HEK293 (cell line): ENCODE measurements at regions not wholly inside any gene's neighbourhood (a gene's known extent, or its start where the extent isn't known, plus 50 kb on each side); places are given as distances from the start of the nearest gene placed in this dataset.

Source experiments
- CTCF ChIA-PET: fragments of 350-600 bp; formaldehyde crosslinking; extraction: SDS; loops from one replicate; lab custom pipeline; 2021; ENCODE audit warnings: antibody characterized with exemption; lab: Yijun Ruan, JAX
- POLR2A ChIA-PET: fragments of 300-600 bp; formaldehyde crosslinking; extraction: SDS; loops from one replicate; lab custom pipeline; 2020; ENCODE audit warnings: antibody characterized with exemption, inconsistent platforms; lab: Yijun Ruan, JAX
- H3K27ac ChIP-seq: fragments of 200-500 bp; sonication (Bioruptor generic); 2 replicates; pipeline ENCODE4 v1.5.1; 2014; ENCODE audit warnings: low read depth, low read length, control low read depth, inconsistent platforms; ENCODE audit errors: extremely low read depth
- H3K36me3 ChIP-seq, 2 experiments: fragments of 200-500 bp in 1 of 2; sonication (Bioruptor generic) in 1 of 2; 1 replicate in 1 of 2; 2 replicates in 1 of 2; pipeline ENCODE4 v1.5.1; 2014 to 2017; ENCODE audit warnings: inconsistent platforms in 2 of 2, low read length in 2 of 2; ENCODE audit not compliant: control insufficient read depth in 2 of 2, insufficient read depth in 1 of 2
- H3K4me1 ChIP-seq: fragments of 200-500 bp; sonication (Bioruptor generic); 2 replicates; pipeline ENCODE4 v1.5.1; 2014; ENCODE audit warnings: mild to moderate bottlenecking, low read length, inconsistent platforms; ENCODE audit not compliant: control insufficient read depth, insufficient read depth
- H3K4me3 ChIP-seq: 2 replicates; pipeline ENCODE4 v1.5.1; 2011; ENCODE audit warnings: low read depth, mild to moderate bottlenecking, control low read depth, low read length, moderate library complexity
- H3K9me3 ChIP-seq: fragments of 200-500 bp; sonication (Bioruptor generic); 2 replicates; pipeline ENCODE4 v1.5.1; 2014; ENCODE audit warnings: low read depth, low read length, inconsistent platforms; ENCODE audit not compliant: control insufficient read depth, insufficient read depth
- MEIS1 ChIP-seq: sonication (generic); formaldehyde crosslinking; IDR thresholded peaks from 2 replicates; pipeline ENCODE4 v1.8.1; 2022; ENCODE audit warnings: missing genetic modification reagents, mild to moderate bottlenecking, borderline replicate concordance
- OVOL3 ChIP-seq: fragments of 450-650 bp; formaldehyde crosslinking; IDR thresholded peaks from 2 replicates; pipeline ENCODE4 v1.5.1; 2016; ENCODE audit warnings: missing biosample characterization, missing genetic modification characterization
- WT1 ChIP-seq: fragments of 450-650 bp; formaldehyde crosslinking; IDR thresholded peaks from 2 replicates; pipeline ENCODE4 v1.5.1; 2016; ENCODE audit warnings: missing biosample characterization, missing genetic modification characterization
- YY2 ChIP-seq: fragments of 450-650 bp; formaldehyde crosslinking; IDR thresholded peaks from 2 replicates; pipeline ENCODE4 v1.5.1; 2016; ENCODE audit warnings: missing biosample characterization, missing genetic modification characterization
- ZBTB17 ChIP-seq: fragments of 450-650 bp; formaldehyde crosslinking; IDR thresholded peaks from 2 replicates; pipeline ENCODE4 v1.5.1; 2016; ENCODE audit warnings: missing biosample characterization, missing genetic modification characterization
- ZBTB21 ChIP-seq: fragments of 450-650 bp; formaldehyde crosslinking; IDR thresholded peaks from 2 replicates; pipeline ENCODE4 v1.5.1; 2017; ENCODE audit warnings: missing biosample characterization, missing genetic modification characterization
- ZFP37 ChIP-seq: fragments of 450-650 bp; formaldehyde crosslinking; IDR thresholded peaks from 2 replicates; pipeline ENCODE4 v1.5.1; 2016; ENCODE audit warnings: missing biosample characterization, missing genetic modification characterization
- ZNF112 ChIP-seq: fragments of 450-650 bp; formaldehyde crosslinking; IDR thresholded peaks from 2 replicates; pipeline ENCODE4 v1.5.0; 2017; ENCODE audit warnings: missing biosample characterization, missing genetic modification characterization
- ZNF121 ChIP-seq: fragments of 450-650 bp; formaldehyde crosslinking; IDR thresholded peaks from 2 replicates; pipeline ENCODE4 v1.5.1; 2016; ENCODE audit warnings: missing biosample characterization, missing genetic modification characterization
- ZNF138 ChIP-seq: fragments of 450-650 bp; formaldehyde crosslinking; IDR thresholded peaks from 2 replicates; pipeline ENCODE4 v1.5.1; 2016; ENCODE audit warnings: missing biosample characterization, missing genetic modification characterization, borderline replicate concordance
- ZNF174 ChIP-seq: fragments of 450-650 bp; formaldehyde crosslinking; IDR thresholded peaks from 2 replicates; pipeline ENCODE4 v1.5.0; 2017; ENCODE audit warnings: missing biosample characterization, mild to moderate bottlenecking, missing genetic modification characterization
- ZNF19 ChIP-seq: fragments of 450-650 bp; formaldehyde crosslinking; IDR thresholded peaks from 2 replicates; pipeline ENCODE4; 2016; ENCODE audit warnings: missing biosample characterization, missing genetic modification characterization, low read depth
- ZNF2 ChIP-seq: fragments of 450-650 bp; formaldehyde crosslinking; IDR thresholded peaks from 2 replicates; pipeline ENCODE4 v1.5.1; 2016; ENCODE audit warnings: missing biosample characterization, missing genetic modification characterization
- ZNF24 ChIP-seq: fragments of 450-650 bp; formaldehyde crosslinking; IDR thresholded peaks from 2 replicates; pipeline ENCODE4 v1.5.1; 2016; ENCODE audit warnings: missing biosample characterization, missing genetic modification characterization
- ZNF311 ChIP-seq: fragments of 450-650 bp; formaldehyde crosslinking; IDR thresholded peaks from 2 replicates; pipeline ENCODE4 v1.5.1; 2017; ENCODE audit warnings: missing biosample characterization, missing genetic modification characterization, borderline replicate concordance
- ZNF426 ChIP-seq: fragments of 450-650 bp; formaldehyde crosslinking; IDR thresholded peaks from 2 replicates; pipeline ENCODE4 v1.5.1; 2017; ENCODE audit warnings: missing biosample characterization, missing genetic modification characterization, mild to moderate bottlenecking, inconsistent platforms, moderate library complexity
- ZNF501 ChIP-seq: fragments of 450-650 bp; formaldehyde crosslinking; IDR thresholded peaks from 2 replicates; pipeline ENCODE4 v1.5.1; 2016; ENCODE audit warnings: missing biosample characterization, missing genetic modification characterization
- ZNF529 ChIP-seq: fragments of 450-650 bp; formaldehyde crosslinking; IDR thresholded peaks from 2 replicates; pipeline ENCODE4 v1.5.1; 2017; ENCODE audit warnings: missing genetic modification characterization, missing biosample characterization; ENCODE audit not compliant: insufficient replicate concordance
- ZNF530 ChIP-seq: fragments of 450-650 bp; formaldehyde crosslinking; IDR thresholded peaks from 2 replicates; pipeline ENCODE4 v1.5.1; 2016; ENCODE audit warnings: low read depth, missing biosample characterization, missing genetic modification characterization
- ZNF654 ChIP-seq: fragments of 450-650 bp; formaldehyde crosslinking; IDR thresholded peaks from 2 replicates; pipeline ENCODE4 v1.5.1; 2016; ENCODE audit warnings: low read depth, missing biosample characterization, missing genetic modification characterization
- ZNF660 ChIP-seq: fragments of 450-650 bp; IDR thresholded peaks from 2 replicates; pipeline ENCODE4 v1.5.1; 2018; ENCODE audit warnings: missing biosample characterization, mild to moderate bottlenecking, missing genetic modification characterization
- ZNF701 ChIP-seq: fragments of 450-650 bp; formaldehyde crosslinking; IDR thresholded peaks from 2 replicates; pipeline ENCODE4 v1.5.1; 2016; ENCODE audit warnings: missing biosample characterization, missing genetic modification characterization
- ZSCAN16 ChIP-seq: fragments of 450-650 bp; formaldehyde crosslinking; IDR thresholded peaks from 2 replicates; pipeline ENCODE4 v1.5.1; 2016; ENCODE audit warnings: missing biosample characterization, missing genetic modification characterization
- ZSCAN23 ChIP-seq: fragments of 450-650 bp; formaldehyde crosslinking; IDR thresholded peaks from 2 replicates; pipeline ENCODE4 v1.5.1; 2016; ENCODE audit warnings: missing biosample characterization, missing genetic modification characterization
- ZSCAN30 ChIP-seq: fragments of 450-650 bp; IDR thresholded peaks from 2 replicates; pipeline ENCODE4 v1.5.1; 2018; ENCODE audit warnings: missing biosample characterization, mild to moderate bottlenecking, missing genetic modification characterization, moderate library complexity
- TF ChIP-seq, protein P1 (sequence below): fragments of 450-650 bp; formaldehyde crosslinking; IDR thresholded peaks from 2 replicates; pipeline ENCODE4 v1.5.1; 2016; ENCODE audit warnings: missing biosample characterization, missing genetic modification characterization
- TF ChIP-seq, protein P2 (sequence below): fragments of 450-650 bp; formaldehyde crosslinking; IDR thresholded peaks from 2 replicates; pipeline ENCODE4 v1.5.1; 2017; ENCODE audit warnings: missing biosample characterization, missing genetic modification characterization
- TF ChIP-seq, protein P3 (sequence below): fragments of 450-650 bp; formaldehyde crosslinking; IDR thresholded peaks from 2 replicates; pipeline ENCODE4 v1.5.1; 2016; ENCODE audit warnings: missing biosample characterization, missing genetic modification characterization
- TF ChIP-seq, protein P4 (sequence below): fragments of 450-650 bp; formaldehyde crosslinking; IDR thresholded peaks from 2 replicates; pipeline ENCODE4 v1.5.1; 2016; ENCODE audit warnings: missing biosample characterization, missing genetic modification characterization
- TF ChIP-seq, protein P5 (sequence below): fragments of 450-650 bp; formaldehyde crosslinking; IDR thresholded peaks from 2 replicates; pipeline ENCODE4 v1.5.1; 2016; ENCODE audit warnings: missing biosample characterization, missing genetic modification characterization

DNA sequence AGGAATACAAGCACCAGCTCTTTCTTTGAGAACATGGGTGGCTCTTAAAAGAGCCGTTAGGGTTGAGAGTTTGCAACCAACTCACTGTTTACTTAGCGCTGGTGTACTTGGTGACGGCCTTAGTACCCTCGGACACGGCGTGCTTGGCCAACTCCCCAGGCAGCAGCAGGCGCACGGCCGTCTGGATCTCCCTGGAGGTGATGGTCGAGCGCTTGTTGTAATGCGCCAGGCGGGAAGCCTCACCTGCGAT lies 115.3 kb upstream of the PRSS16 start (continued):
- TF ChIP-seq ZNF2 (tag by site-specific recombination) (peak; percentile 74; the same call in 1 of the 2 replicates), ZFP37 (tag by site-specific recombination) (peak; percentile 19; the same call in 1 of the 2 replicates), ZBTB17 (tag by site-specific recombination) (peak; percentile 92), ZNF24 (0 out of 2 replicates have a peak, but pooled peaks have one; percentile 12)
- TF ChIP-seq, all 188 proteins: peak for 13; not testable (repeated sequence) for 175

DNA sequence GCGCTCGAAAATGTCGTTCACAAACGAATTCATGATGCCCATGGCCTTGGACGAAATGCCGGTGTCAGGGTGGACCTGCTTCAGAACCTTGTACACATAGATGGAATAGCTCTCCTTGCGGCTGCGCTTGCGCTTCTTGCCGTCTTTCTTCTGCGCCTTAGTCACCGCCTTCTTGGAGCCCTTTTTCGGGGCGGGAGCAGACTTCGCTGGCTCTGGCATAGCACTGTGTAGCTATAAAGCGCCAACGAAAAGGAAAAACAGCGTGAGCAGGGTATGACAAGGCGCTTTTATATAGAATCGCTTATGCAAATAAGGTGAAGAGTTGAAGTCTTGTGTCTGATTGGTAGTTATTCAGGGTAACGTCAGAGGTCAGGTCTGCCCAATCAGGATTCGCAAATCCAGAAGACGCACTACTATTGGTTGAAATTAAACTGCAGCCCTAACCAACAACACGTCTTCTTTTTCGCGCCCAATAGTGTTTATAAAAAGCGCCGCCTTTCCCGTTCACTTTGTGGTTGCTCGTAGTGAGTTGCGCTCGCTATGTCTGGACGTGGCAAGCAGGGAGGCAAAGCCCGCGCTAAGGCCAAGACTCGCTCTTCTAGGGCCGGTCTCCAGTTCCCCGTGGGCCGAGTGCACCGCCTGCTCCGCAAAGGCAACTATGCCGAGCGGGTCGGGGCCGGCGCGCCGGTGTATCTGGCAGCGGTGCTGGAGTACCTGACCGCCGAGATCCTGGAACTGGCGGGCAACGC lies 114.8 kb upstream of the PRSS16 start:
- H3K36me3 ChIP-seq: no peaks in the 10 kb centered on the region
- H3K27ac ChIP-seq: peak overlapping the region; percentile 95
- CTCF ChIA-PET: interaction anchor here (0.6 to 2.1 kb wide), 4 partner anchors 12 to 429 kb away, joined by 3 to 9 read pairs (median 4); a partner anchor contains a TSS
- peaks cover 10% of the 10 kb centered on the region for H3K4me1 ChIP-seq
- POLR2A ChIA-PET: interaction anchor here (0.5 to 6.4 kb wide), 29 partner anchors 12 to 1106 kb away, joined by 3 to 338 read pairs (median 5); a partner anchor contains a TSS
- H3K4me3 ChIP-seq: peak overlapping the region; percentile 71
- H3K9me3 ChIP-seq: no peaks in the 10 kb centered on the region
- TF ChIP-seq ZNF426 (tag by site-specific recombination) (no peak), OVOL3 (tag by site-specific recombination) (no peak), ZSCAN30 (tag by site-specific recombination) (peak; percentile 69), ZSCAN23 (tag by site-specific recombination) (no peak), ZNF19 (tag by site-specific recombination) (no peak), ZNF138 (tag by site-specific recombination) (no peak), ZNF311 (tag by site-specific recombination) (no peak), ZNF529 (tag by site-specific recombination) (no peak), ZNF701 (tag by site-specific recombination) (no peak), MEIS1 (CRISPR knock-in tag) (no peak), ZNF501 (peak; percentile 2), YY2 (tag by site-specific recombination) (no peak), ZNF530 (tag by site-specific recombination) (no peak), ZNF112 (tag by site-specific recombination) (no peak), ZNF660 (peak; percentile 79), ZNF654 (tag by site-specific recombination) (no peak), ZBTB21 (tag by site-specific recombination) (peak; percentile 47), ZSCAN16 (no peak), ZNF174 (no peak), WT1 (tag by site-specific recombination) (no peak), ZNF121 (peak; percentile 49)
- TF ChIP-seq, protein P1, sequence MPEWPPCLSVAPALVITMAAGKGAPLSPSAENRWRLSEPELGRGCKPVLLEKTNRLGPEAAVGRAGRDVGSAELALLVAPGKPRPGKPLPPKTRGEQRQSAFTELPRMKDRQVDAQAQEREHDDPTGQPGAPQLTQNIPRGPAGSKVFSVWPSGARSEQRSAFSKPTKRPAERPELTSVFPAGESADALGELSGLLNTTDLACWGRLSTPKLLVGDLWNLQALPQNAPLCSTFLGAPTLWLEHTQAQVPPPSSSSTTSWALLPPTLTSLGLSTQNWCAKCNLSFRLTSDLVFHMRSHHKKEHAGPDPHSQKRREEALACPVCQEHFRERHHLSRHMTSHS (tag by site-specific recombination): no peak
- TF ChIP-seq, protein P2, sequence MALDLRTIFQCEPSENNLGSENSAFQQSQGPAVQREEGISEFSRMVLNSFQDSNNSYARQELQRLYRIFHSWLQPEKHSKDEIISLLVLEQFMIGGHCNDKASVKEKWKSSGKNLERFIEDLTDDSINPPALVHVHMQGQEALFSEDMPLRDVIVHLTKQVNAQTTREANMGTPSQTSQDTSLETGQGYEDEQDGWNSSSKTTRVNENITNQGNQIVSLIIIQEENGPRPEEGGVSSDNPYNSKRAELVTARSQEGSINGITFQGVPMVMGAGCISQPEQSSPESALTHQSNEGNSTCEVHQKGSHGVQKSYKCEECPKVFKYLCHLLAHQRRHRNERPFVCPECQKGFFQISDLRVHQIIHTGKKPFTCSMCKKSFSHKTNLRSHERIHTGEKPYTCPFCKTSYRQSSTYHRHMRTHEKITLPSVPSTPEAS (tag by site-specific recombination): 0 out of 2 replicates have a peak, but pooled peaks have one; percentile 12
- TF ChIP-seq, protein P3, sequence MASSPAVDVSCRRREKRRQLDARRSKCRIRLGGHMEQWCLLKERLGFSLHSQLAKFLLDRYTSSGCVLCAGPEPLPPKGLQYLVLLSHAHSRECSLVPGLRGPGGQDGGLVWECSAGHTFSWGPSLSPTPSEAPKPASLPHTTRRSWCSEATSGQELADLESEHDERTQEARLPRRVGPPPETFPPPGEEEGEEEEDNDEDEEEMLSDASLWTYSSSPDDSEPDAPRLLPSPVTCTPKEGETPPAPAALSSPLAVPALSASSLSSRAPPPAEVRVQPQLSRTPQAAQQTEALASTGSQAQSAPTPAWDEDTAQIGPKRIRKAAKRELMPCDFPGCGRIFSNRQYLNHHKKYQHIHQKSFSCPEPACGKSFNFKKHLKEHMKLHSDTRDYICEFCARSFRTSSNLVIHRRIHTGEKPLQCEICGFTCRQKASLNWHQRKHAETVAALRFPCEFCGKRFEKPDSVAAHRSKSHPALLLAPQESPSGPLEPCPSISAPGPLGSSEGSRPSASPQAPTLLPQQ (tag by site-specific recombination): 0 out of 2 replicates have a peak, but pooled peaks have one; percentile 50
- TF ChIP-seq, protein P4, sequence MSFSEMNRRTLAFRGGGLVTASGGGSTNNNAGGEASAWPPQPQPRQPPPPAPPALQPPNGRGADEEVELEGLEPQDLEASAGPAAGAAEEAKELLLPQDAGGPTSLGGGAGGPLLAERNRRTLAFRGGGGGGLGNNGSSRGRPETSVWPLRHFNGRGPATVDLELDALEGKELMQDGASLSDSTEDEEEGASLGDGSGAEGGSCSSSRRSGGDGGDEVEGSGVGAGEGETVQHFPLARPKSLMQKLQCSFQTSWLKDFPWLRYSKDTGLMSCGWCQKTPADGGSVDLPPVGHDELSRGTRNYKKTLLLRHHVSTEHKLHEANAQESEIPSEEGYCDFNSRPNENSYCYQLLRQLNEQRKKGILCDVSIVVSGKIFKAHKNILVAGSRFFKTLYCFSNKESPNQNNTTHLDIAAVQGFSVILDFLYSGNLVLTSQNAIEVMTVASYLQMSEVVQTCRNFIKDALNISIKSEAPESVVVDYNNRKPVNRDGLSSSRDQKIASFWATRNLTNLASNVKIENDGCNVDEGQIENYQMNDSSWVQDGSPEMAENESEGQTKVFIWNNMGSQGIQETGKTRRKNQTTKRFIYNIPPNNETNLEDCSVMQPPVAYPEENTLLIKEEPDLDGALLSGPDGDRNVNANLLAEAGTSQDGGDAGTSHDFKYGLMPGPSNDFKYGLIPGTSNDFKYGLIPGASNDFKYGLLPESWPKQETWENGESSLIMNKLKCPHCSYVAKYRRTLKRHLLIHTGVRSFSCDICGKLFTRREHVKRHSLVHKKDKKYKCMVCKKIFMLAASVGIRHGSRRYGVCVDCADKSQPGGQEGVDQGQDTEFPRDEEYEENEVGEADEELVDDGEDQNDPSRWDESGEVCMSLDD (tag by site-specific recombination): no peak
- TF ChIP-seq, protein P5, sequence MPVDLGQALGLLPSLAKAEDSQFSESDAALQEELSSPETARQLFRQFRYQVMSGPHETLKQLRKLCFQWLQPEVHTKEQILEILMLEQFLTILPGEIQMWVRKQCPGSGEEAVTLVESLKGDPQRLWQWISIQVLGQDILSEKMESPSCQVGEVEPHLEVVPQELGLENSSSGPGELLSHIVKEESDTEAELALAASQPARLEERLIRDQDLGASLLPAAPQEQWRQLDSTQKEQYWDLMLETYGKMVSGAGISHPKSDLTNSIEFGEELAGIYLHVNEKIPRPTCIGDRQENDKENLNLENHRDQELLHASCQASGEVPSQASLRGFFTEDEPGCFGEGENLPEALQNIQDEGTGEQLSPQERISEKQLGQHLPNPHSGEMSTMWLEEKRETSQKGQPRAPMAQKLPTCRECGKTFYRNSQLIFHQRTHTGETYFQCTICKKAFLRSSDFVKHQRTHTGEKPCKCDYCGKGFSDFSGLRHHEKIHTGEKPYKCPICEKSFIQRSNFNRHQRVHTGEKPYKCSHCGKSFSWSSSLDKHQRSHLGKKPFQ (tag by site-specific recombination): 0 out of 2 replicates have a peak, but pooled peaks have one; percentile 17
